MCF 10A (cell line): ENCODE measurements at regions not wholly inside any gene's neighbourhood (a gene's known extent, or its start where the extent isn't known, plus 50 kb on each side); places are given as distances from the start of the nearest gene placed in this dataset.

Experiments used
- BruUV-seq: library from RNA; stranded (reverse); fragments of 400-500 nt; replicated peaks from 2 replicates; lab custom pipeline; 2021; lab: Mats Ljungman, UMichigan
- CTCF ChIA-PET: fragments of 300-600 bp; sonication (Branson Sonifier 250); formaldehyde crosslinking; extraction: SDS; loops from one replicate; lab custom pipeline; 2021; ENCODE audit warnings: antibody characterized with exemption, inconsistent platforms; lab: Yijun Ruan, JAX
- POLR2A ChIA-PET: fragments of 300-600, 350-650 bp; sonication (Branson Sonifier 250); formaldehyde crosslinking; extraction: SDS; loops from one replicate; lab custom pipeline; 2020; ENCODE audit warnings: antibody characterized with exemption, inconsistent platforms; lab: Yijun Ruan, JAX
- DNase-seq: peaks from one replicate; pipeline ENCODE4 v3.0.0-alpha.2; 2018; ENCODE audit not compliant: unreplicated experiment
- H3K27ac Mint-ChIP-seq: one replicate; pipeline ENCODE4 v1.8.0; 2022; ENCODE audit warnings: mild to moderate bottlenecking, low read depth, mixed read lengths; ENCODE audit not compliant: unreplicated experiment
- H3K27me3 Mint-ChIP-seq: one replicate; pipeline ENCODE4 v1.8.0; 2022; ENCODE audit warnings: mixed read lengths; ENCODE audit not compliant: insufficient read depth, unreplicated experiment
- H3K36me3 Mint-ChIP-seq: one replicate; pipeline ENCODE4 v1.8.0; 2022; ENCODE audit warnings: mild to moderate bottlenecking, moderate library complexity, mixed read lengths; ENCODE audit not compliant: insufficient read depth, unreplicated experiment
- H3K4me1 Mint-ChIP-seq: one replicate; pipeline ENCODE4 v1.8.0; 2022; ENCODE audit warnings: mixed read lengths; ENCODE audit not compliant: insufficient read depth, unreplicated experiment
- H3K4me3 Mint-ChIP-seq: one replicate; pipeline ENCODE4 v1.8.0; 2022; ENCODE audit warnings: mild to moderate bottlenecking, moderate library complexity, mixed read lengths; ENCODE audit not compliant: unreplicated experiment
- H3K9me3 Mint-ChIP-seq: one replicate; pipeline ENCODE4 v1.8.0; 2022; ENCODE audit warnings: mixed read lengths; ENCODE audit not compliant: unreplicated experiment
- CTCF ChIP-seq: fragments of 200-600 bp; IDR thresholded peaks from one replicate; pipeline ENCODE4 v1.8.0; 2022; ENCODE audit warnings: antibody characterized with exemption, mild to moderate bottlenecking; ENCODE audit not compliant: unreplicated experiment
- intact Hi-C: fragments of 100-400 bp; cut with micrococcal nuclease; formaldehyde crosslinking; loops from 2 replicates; pipeline ENCODE4 v1.14.1; 2022

- Mint-ChIP-seq H3K27me3 (no peaks in the 10 kb centered on the region), H3K4me3 (no peak overlapping the region), H3K9me3 (no peaks in the 10 kb centered on the region), H3K4me1 (peaks cover 27% of the 10 kb centered on the region), H3K36me3 (peaks cover 6% of the 10 kb centered on the region), H3K27ac (no peak overlapping the region)
- intact Hi-C loops: loop anchor here (1.0 kb wide), 1 partner anchor 124 kb away; no protein-coding TSS in a partner anchor
- POLR2A ChIA-PET: interaction anchor here (1.0 kb wide), 1 partner anchor 16 kb away, joined by 3 read pairs; no protein-coding TSS in a partner anchor
- peak; percentile 69 for TF ChIP-seq CTCF
- DNase-seq: peak; percentile 72
- no TSS peak for BruUV-seq
- CTCF ChIA-PET: interaction anchor here (0.5 to 3.1 kb wide), 24 partner anchors 10 to 555 kb away, joined by 3 to 16 read pairs (median 4); no protein-coding TSS in a partner anchor
These were observed 109.3 kb downstream of the GGTLC2 start for GRCh38 chr22:22753526-22754267.

GRCh38 chr22:22754268-22754657 lies 109.8 kb downstream of the GGTLC2 start:
- ChIA-PET CTCF (interaction anchor here (0.6 to 3.1 kb wide), 9 partner anchors 11 to 202 kb away, joined by 3 to 16 read pairs (median 4); no protein-coding TSS in a partner anchor), POLR2A (interaction anchor here (1.0 kb wide), 1 partner anchor 16 kb away, joined by 3 read pairs; no protein-coding TSS in a partner anchor)
- Mint-ChIP-seq H3K9me3 (no peaks in the 10 kb centered on the region), H3K4me3 (no peak overlapping the region), H3K27ac (no peak overlapping the region), H3K27me3 (no peaks in the 10 kb centered on the region), H3K36me3 (peaks cover 6% of the 10 kb centered on the region), H3K4me1 (peaks cover 27% of the 10 kb centered on the region)
- no peak for DNase-seq
- intact Hi-C loops: no loop called here
- no peak for TF ChIP-seq CTCF
- no TSS peak for BruUV-seq

GRCh38 chr22:22754961-22755777 lies 110.8 kb downstream of the GGTLC2 start:
- CTCF ChIA-PET: interaction anchor here (0.6 to 3.1 kb wide), 6 partner anchors 9 to 201 kb away, joined by 3 to 16 read pairs (median 5); no protein-coding TSS in a partner anchor
- no peak overlapping the region for H3K27ac Mint-ChIP-seq
- peaks cover 27% of the 10 kb centered on the region for H3K4me1 Mint-ChIP-seq
- H3K36me3 Mint-ChIP-seq: peaks cover 6% of the 10 kb centered on the region
- no peak overlapping the region for H3K4me3 Mint-ChIP-seq
- no peaks in the 10 kb centered on the region for H3K27me3 Mint-ChIP-seq
- TF ChIP-seq CTCF: no peak
- no peak for DNase-seq
- intact Hi-C loops: no loop called here
- POLR2A ChIA-PET: no interaction called here
- no TSS peak for BruUV-seq
- no peaks in the 10 kb centered on the region for H3K9me3 Mint-ChIP-seq

- intact Hi-C loops: no loop called here
- BruUV-seq: no TSS peak
These were observed 111.3 kb downstream of the GGTLC2 start for GRCh38 chr22:22755778-22756100.

More at GRCh38 chr22:22755778-22756100, 111.3 kb downstream of the GGTLC2 start:
- ChIA-PET POLR2A (interaction anchor here (0.9 kb wide), 1 partner anchor 81 kb away, joined by 3 read pairs; no protein-coding TSS in a partner anchor), CTCF (interaction anchor here (0.6 to 2.9 kb wide), 5 partner anchors 10 to 143 kb away, joined by 3 to 9 read pairs (median 5); no protein-coding TSS in a partner anchor)
- peaks cover 6% of the 10 kb centered on the region for H3K36me3 Mint-ChIP-seq
- no peaks in the 10 kb centered on the region for H3K9me3 Mint-ChIP-seq
- no peak overlapping the region for H3K27ac Mint-ChIP-seq
- TF ChIP-seq CTCF: no peak
- H3K4me1 Mint-ChIP-seq: peaks cover 27% of the 10 kb centered on the region
- no peak overlapping the region for H3K4me3 Mint-ChIP-seq
- no peaks in the 10 kb centered on the region for H3K27me3 Mint-ChIP-seq
- DNase-seq: no peak
